Thymus (tissue), 11 donors: ENCODE measurements at regions not wholly inside any gene's neighbourhood (a gene's known extent, or its start where the extent isn't known, plus 50 kb on each side); places are given as distances from the start of the nearest gene placed in this dataset.

Experiments used
- DNase-seq, 9 donors: peaks; one replicate each; pipeline ENCODE4 v3.0.0-alpha.2; 2013; ENCODE audit warnings: low spot score in 9 of 9, low read depth in 6 of 9, missing footprints in 1 of 9
- H3K27ac ChIP-seq, 2 donors: one replicate each; pipeline ENCODE4 v1.5.1; 2013; ENCODE audit warnings: control low read depth in 1 of 2, low read depth in 1 of 2, low read length in 1 of 2, mild to moderate bottlenecking in 1 of 2, moderate library complexity in 1 of 2
- H3K27me3 ChIP-seq, 2 donors: one replicate each; pipeline ENCODE4 v1.5.1; 2013; ENCODE audit warnings: low read length in 1 of 2; ENCODE audit not compliant: control insufficient read depth in 2 of 2, insufficient read depth in 1 of 2
- H3K36me3 ChIP-seq, 2 donors: one replicate each; pipeline ENCODE4 v1.5.1; 2013; ENCODE audit warnings: low read length in 1 of 2, mild to moderate bottlenecking in 1 of 2, moderate library complexity in 1 of 2; ENCODE audit not compliant: control insufficient read depth in 2 of 2, insufficient read depth in 2 of 2
- H3K4me1 ChIP-seq, 2 donors: one replicate each; pipeline ENCODE4 v1.5.1; 2013; ENCODE audit warnings: low read length in 2 of 2; ENCODE audit not compliant: control insufficient read depth in 2 of 2, insufficient read depth in 2 of 2
- H3K4me3 ChIP-seq, 2 donors: one replicate each; pipeline ENCODE4 v1.5.1; 2013; ENCODE audit warnings: low read length in 2 of 2, control low read depth in 1 of 2, mild to moderate bottlenecking in 1 of 2
- H3K9me3 ChIP-seq, 2 donors: one replicate each; pipeline ENCODE4 v1.5.1; 2013; ENCODE audit warnings: low read length in 1 of 2, mild to moderate bottlenecking in 1 of 2; ENCODE audit not compliant: control insufficient read depth in 2 of 2, insufficient read depth in 1 of 2
- WGBS: extraction: QIAGEN DNeasy Blood & Tissue Kit; methylation state at CpG from one replicate; pipeline ENCODE4 v1.1.7; 2013; 5-methylcytosine and 5-hydroxymethylcytosine counted together
- donor health status: healthy.

DNA sequence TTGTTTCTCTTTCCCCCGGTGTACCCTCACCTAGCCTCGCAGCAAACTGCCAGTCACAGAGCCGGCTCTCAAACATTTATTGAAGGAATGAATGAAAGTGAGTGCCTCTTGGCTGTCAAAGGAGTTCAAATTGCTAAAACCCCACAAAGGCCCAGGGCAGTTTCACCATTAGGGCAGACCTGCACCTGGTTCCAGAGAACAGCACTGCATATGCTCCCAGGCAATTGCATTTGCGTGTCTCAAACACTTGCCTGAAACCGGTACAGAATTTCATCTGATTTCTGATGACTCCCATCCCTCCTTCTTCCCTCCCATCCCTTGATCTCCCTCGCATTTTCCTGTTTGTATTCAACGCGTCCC lies 165.6 kb upstream of the ZNF462 start:
- Histone ChIP-seq H3K27me3 (no peaks in the 10 kb centered on the region), H3K9me3 (no peaks in the 10 kb centered on the region), H3K4me1 (no peaks in the 10 kb centered on the region), H3K27ac (no peak overlapping the region), H3K36me3 (no peaks in the 10 kb centered on the region), H3K4me3 (no peak overlapping the region)
- no peak for DNase-seq
- WGBS = 94% methylated on average over 8 of the region's 8 CpGs

DNA sequence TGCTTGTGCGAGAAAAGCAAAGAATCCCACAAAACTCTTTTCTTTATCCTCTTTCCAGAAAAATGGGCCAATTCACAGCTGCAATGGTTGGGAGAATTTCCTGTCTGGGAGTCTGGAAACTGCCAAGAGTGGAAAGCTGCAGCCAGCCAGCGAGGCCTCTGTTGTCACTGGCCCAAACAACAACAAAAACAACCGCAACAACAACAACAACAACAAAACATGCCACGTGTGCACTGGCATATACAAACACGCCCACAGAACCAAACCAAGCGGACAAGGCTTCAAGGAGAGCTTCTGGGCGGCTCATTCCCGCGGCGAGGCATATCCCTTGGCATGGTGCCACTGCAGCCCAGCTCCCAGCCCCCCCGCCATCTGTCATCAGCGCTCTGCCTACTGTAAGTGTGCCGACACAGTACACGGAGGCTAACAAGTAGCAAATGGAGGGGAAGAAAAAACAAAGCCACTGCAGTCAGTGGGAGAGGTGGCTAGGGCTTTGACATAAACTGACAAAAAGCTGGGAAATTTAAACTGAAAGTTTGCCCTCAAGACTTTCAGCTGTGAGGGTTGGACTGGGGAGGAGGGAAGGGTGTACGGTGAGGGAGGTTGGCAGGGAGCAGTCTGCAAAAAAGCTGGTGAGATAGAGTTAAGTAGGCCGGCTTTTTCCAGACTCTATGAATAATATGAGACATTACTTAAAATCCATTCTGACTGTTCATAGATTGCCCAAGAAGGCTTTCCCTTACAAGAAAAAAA lies 165.0 kb upstream of the ZNF462 start:
- Histone ChIP-seq H3K36me3 (no peaks in the 10 kb centered on the region), H3K9me3 (no peaks in the 10 kb centered on the region), H3K27ac (peak overlapping the region in 1 of 2 donors; percentile 42), H3K4me1 (no peaks in the 10 kb centered on the region), H3K27me3 (no peaks in the 10 kb centered on the region), H3K4me3 (no peak overlapping the region)
- WGBS = 93% methylated on average over 16 of the region's 16 CpGs
- no peak for DNase-seq

DNA sequence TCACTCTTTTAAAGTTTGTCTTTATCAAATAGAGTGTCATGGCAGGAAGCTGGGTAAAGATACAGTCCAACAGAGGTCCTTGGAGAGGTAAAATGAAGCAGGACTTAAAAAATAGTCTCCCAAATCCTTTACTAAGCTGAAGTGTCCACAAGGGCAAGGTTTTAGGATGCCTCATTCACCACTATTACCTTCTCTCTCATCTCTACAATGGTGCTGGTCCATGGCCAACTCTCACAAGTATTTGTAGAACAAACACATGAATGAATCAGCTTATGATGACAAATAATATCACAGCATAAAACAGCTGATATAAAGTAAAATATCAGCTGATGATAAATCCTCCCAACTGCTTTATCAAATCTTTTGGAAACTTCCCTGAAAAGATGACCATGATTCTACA lies 162.3 kb upstream of the ZNF462 start:
- H3K36me3 ChIP-seq = no peaks in the 10 kb centered on the region
- no peaks in the 10 kb centered on the region for H3K4me1 ChIP-seq
- no peak overlapping the region for H3K4me3 ChIP-seq
- H3K9me3 ChIP-seq = no peaks in the 10 kb centered on the region
- H3K27me3 ChIP-seq = no peaks in the 10 kb centered on the region
- H3K27ac ChIP-seq = no peak overlapping the region
- DNase-seq = no peak

DNA sequence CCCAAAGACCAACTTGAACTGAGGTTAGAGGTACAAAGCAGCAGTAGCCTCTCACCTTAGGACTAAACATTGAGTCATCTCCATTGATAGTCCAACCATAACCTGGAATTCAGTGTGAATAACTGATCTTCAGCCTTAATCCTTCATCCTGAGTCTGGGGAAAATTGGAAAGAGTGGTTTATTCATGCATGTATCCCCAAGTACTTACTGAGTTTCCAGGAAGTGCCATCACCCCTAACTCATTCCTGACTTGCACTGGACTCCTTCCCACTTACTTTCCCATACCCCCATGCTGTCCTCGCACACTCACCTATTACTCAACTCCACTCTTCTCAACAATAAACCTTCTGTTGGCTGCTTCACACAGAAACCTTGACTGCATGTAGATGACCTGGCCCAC lies 161.4 kb upstream of the ZNF462 start:
- WGBS = 97% methylated on average over 1 of the region's 1 CpG
- Histone ChIP-seq H3K4me1 (no peaks in the 10 kb centered on the region), H3K27me3 (no peaks in the 10 kb centered on the region), H3K36me3 (no peaks in the 10 kb centered on the region), H3K9me3 (no peaks in the 10 kb centered on the region), H3K4me3 (no peak overlapping the region), H3K27ac (no peak overlapping the region)
- DNase-seq = no peak

DNA sequence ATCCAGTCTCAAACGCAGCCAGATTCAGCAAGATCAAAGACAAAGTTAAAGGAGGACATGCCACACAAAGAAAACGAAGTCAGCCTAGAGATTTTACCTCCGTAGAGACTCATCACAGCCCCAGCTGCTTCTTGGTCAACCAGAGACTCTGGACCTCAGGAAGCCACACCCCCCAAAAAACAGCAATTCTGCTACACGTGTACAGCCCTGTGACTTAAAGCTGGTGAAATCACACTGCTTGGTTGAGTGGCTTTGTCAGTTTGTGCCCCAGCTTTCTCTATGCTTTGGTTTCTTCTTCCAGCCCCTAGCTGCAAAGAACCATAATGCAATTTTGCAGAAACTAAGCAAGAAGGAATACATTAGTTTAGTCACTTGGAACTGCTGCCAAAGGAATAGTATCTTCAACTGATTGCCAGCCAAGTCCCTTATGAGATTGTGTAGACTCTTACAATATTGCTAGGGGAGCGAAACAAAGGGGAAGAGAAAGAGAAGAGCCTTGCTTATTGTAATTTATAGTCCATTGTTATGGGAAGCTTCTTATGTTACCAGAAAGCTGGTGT lies 158.8 kb upstream of the ZNF462 start:
- Histone ChIP-seq H3K4me1 (no peaks in the 10 kb centered on the region), H3K4me3 (no peak overlapping the region), H3K27me3 (no peaks in the 10 kb centered on the region), H3K9me3 (no peaks in the 10 kb centered on the region), H3K36me3 (no peaks in the 10 kb centered on the region), H3K27ac (no peak overlapping the region)
- WGBS = 93% methylated on average over 5 of the region's 5 CpGs
- no peak for DNase-seq

DNA sequence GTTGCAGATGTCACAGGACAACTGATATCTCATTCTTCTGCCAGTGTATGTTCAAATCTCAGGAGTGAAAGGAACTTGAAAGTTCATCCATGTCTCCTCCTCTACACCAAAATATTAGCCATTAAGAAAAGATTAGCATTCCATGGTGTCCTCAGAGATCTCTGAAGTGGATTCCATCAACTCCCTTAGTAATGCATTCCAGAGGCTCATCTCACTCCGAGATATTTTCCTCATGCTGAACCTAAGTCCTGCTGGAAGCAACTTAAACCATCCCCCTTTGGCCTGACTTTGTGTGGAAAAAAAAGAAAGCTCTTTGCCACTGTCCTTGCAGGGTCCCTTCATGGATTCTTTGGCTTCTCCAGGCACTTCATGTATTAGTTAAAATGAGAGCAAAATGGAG lies 155.7 kb upstream of the ZNF462 start:
- Histone ChIP-seq H3K9me3 (no peaks in the 10 kb centered on the region), H3K36me3 (no peaks in the 10 kb centered on the region), H3K4me1 (no peaks in the 10 kb centered on the region), H3K27me3 (no peaks in the 10 kb centered on the region), H3K27ac (no peak overlapping the region), H3K4me3 (no peak overlapping the region)
- DNase-seq = no peak
- WGBS = 86% methylated on average over 1 of the region's 1 CpG

DNA sequence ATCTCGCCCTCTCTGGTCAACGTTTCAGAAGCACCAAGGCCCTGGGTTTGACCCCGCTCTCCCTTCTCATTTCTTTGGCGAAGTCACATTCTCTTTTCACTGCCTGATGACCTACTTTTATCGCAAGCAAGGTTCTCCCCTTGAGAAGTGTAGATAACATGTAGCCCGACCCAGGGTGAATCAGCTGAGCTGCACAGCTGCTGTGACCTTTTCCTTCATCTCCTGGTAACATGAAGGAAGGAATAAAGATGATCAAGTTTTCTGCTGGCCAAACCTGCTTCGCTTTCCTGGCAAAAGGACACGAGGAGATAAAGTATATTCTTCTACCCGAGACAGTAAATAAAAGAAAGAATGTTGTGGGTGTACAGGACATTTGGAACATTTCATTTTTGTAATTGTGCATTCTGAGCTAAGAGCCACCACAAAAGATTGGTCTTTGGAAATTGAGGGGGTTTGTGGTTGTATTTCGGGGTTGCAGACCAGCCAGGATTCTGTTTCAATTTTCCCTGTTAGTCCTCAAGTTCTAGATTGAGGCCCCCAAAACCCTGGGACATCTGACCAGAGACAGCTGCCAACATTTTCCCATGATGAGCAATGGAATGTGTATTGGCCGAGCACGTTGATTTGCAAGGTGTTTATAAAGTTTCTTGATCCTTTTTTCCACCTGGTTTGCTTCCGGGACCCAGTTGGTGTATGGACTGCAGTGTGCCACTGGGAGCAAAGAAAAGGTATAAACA lies 155.1 kb upstream of the ZNF462 start:
- H3K36me3 ChIP-seq = no peaks in the 10 kb centered on the region
- no peak overlapping the region for H3K27ac ChIP-seq
- no peaks in the 10 kb centered on the region for H3K4me1 ChIP-seq
- no peaks in the 10 kb centered on the region for H3K27me3 ChIP-seq
- H3K9me3 ChIP-seq = no peaks in the 10 kb centered on the region
- DNase-seq = no peak
- WGBS = 94% methylated on average over 13 of the region's 13 CpGs
- no peak overlapping the region for H3K4me3 ChIP-seq

DNA sequence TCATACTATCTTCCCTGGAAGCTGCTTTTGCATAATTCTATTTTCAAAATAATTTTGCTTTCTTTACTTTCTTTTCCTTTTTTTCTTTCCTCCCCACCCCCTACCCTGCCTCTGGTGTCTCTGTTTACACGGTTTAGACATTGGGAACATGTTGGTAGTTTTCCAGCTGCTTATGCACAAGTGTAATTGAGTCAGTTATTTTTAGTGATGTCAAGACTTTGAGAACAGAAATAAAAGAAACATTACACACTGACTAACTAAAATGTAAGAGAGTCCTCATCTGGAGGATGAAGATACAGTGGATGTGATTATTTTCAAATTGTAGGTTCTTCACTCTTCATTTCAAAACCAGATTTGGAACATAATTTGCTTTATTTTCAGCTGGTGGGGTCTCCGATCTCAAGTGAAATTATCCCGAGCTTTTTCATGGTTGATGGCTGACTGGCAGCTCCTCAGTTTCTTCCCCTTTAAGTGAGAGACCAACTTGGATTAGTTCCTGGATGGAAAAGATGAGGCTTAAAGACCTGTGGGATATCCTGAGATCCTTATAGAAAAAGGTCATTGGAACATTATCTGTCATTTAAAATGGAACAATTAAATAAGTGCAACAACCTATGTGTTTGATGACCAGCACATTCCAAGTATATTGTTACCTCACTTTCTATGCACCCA lies 154.4 kb upstream of the ZNF462 start:
- H3K4me1 ChIP-seq = no peaks in the 10 kb centered on the region
- no peaks in the 10 kb centered on the region for H3K27me3 ChIP-seq
- 92% methylated on average over 3 of the region's 3 CpGs for WGBS
- H3K4me3 ChIP-seq = no peak overlapping the region
- no peaks in the 10 kb centered on the region for H3K36me3 ChIP-seq
- no peaks in the 10 kb centered on the region for H3K9me3 ChIP-seq
- no peak overlapping the region for H3K27ac ChIP-seq
- no peak for DNase-seq

DNA sequence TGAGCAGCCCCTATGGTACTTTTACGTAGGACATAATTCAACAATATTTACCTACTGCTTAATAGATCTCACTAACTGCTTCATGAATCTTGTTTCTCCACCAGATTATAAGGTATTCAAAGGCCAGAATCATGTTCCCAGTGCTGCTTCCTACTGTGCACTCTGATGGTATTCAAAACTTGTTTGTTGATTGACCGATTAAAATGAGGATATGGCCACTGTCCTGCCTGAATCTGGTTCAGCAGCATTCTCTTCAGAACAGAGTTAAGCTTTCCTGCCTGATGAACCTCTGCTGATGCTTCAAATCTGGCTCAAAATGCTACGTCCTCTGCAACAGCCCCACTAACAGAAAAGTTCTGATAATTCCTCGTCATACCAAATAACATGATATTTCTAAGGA lies 150.7 kb upstream of the ZNF462 start:
- Histone ChIP-seq H3K27ac (no peak overlapping the region), H3K4me1 (no peaks in the 10 kb centered on the region), H3K4me3 (no peak overlapping the region), H3K36me3 (no peaks in the 10 kb centered on the region), H3K9me3 (no peaks in the 10 kb centered on the region), H3K27me3 (no peaks in the 10 kb centered on the region)
- 97% methylated on average over 4 of the region's 4 CpGs for WGBS
- DNase-seq = no peak
